Activated T-cell treated with anti-CD3 and anti-CD28 coated beads, Interleukin-2, amount 50 U/mL, for 4 hours (primary cell): ENCODE measurements at regions not wholly inside any gene's neighbourhood (a gene's known extent, or its start where the extent isn't known, plus 50 kb on each side); places are given as distances from the start of the nearest gene placed in this dataset.
"Not testable (repeated sequence)": the region's sequence is repeated elsewhere in the genome, so short reads cannot be mapped to it uniquely, and the experiment has no call there.

Experiments
- ATAC-seq, 2 donors: fragments of 200-7000 bp; cut with Tn5 transposase; one replicate each; pipeline ENCODE4 v1.10.0; 2021
- DNase-seq: peaks from one replicate; pipeline ENCODE4 v3.0.0-alpha.2; 2020
- H3K27me3 Mint-ChIP-seq: one replicate; pipeline ENCODE4 v1.8.0; 2021; ENCODE audit warnings: low read depth, mixed read lengths
- H3K36me3 Mint-ChIP-seq: one replicate; pipeline ENCODE4 v1.8.0; 2022; ENCODE audit warnings: mixed read lengths; ENCODE audit not compliant: insufficient read depth
- H3K4me1 Mint-ChIP-seq: one replicate; pipeline ENCODE4 v1.8.0; 2021; ENCODE audit warnings: low read depth, mixed read lengths
- H3K4me3 Mint-ChIP-seq: one replicate; pipeline ENCODE4 v1.8.0; 2021; ENCODE audit warnings: mild to moderate bottlenecking, moderate library complexity, mixed read lengths
- H3K9me3 Mint-ChIP-seq: one replicate; pipeline ENCODE4 v1.8.0; 2021; ENCODE audit warnings: mixed read lengths

GRCh38 chr7:46115410-46115809, 194.3 kb upstream of the IGFBP3 start:
- H3K27me3 Mint-ChIP-seq: no peaks in the 10 kb centered on the region
- H3K9me3 Mint-ChIP-seq: no peaks in the 10 kb centered on the region
- no peaks in the 10 kb centered on the region for H3K4me1 Mint-ChIP-seq
- no peak overlapping the region for H3K4me3 Mint-ChIP-seq
- no peak for DNase-seq
- no peak for ATAC-seq
- no peaks in the 10 kb centered on the region for H3K36me3 Mint-ChIP-seq

GRCh38 chr7:46109437-46109836, 188.4 kb upstream of the IGFBP3 start:
- no peak overlapping the region for H3K4me3 Mint-ChIP-seq
- H3K4me1 Mint-ChIP-seq: no peaks in the 10 kb centered on the region
- no peaks in the 10 kb centered on the region for H3K9me3 Mint-ChIP-seq
- DNase-seq: no peak
- H3K36me3 Mint-ChIP-seq: no peaks in the 10 kb centered on the region
- no peak for ATAC-seq
- H3K27me3 Mint-ChIP-seq: no peaks in the 10 kb centered on the region

GRCh38 chr7:46108272-46108671, 187.2 kb upstream of the IGFBP3 start:
- H3K4me3 Mint-ChIP-seq: no peak overlapping the region
- no peaks in the 10 kb centered on the region for H3K4me1 Mint-ChIP-seq
- DNase-seq: no peak
- H3K9me3 Mint-ChIP-seq: no peaks in the 10 kb centered on the region
- H3K27me3 Mint-ChIP-seq: no peaks in the 10 kb centered on the region
- no peaks in the 10 kb centered on the region for H3K36me3 Mint-ChIP-seq
- ATAC-seq: no peak

GRCh38 chr7:46107610-46108217, 186.6 kb upstream of the IGFBP3 start:
- ATAC-seq: no peak
- no peaks in the 10 kb centered on the region for H3K9me3 Mint-ChIP-seq

GRCh38 chr7:46100521-46100920, 179.4 kb upstream of the IGFBP3 start:
- no peaks in the 10 kb centered on the region for H3K36me3 Mint-ChIP-seq
- ATAC-seq: no peak
- H3K27me3 Mint-ChIP-seq: no peaks in the 10 kb centered on the region

More at GRCh38 chr7:46107610-46108217, 186.6 kb upstream of the IGFBP3 start:
- H3K27me3 Mint-ChIP-seq: no peaks in the 10 kb centered on the region
- no peak overlapping the region for H3K4me3 Mint-ChIP-seq
- no peaks in the 10 kb centered on the region for H3K36me3 Mint-ChIP-seq
- no peak for DNase-seq
- H3K4me1 Mint-ChIP-seq: no peaks in the 10 kb centered on the region

GRCh38 chr7:46099076-46099475, 178.0 kb upstream of the IGFBP3 start:
- Mint-ChIP-seq H3K9me3 (no peaks in the 10 kb centered on the region), H3K36me3 (no peaks in the 10 kb centered on the region), H3K4me1 (no peaks in the 10 kb centered on the region), H3K4me3 (no peak overlapping the region), H3K27me3 (no peaks in the 10 kb centered on the region)
- no peak for ATAC-seq
- no peak for DNase-seq

More at GRCh38 chr7:46100521-46100920, 179.4 kb upstream of the IGFBP3 start:
- no peak overlapping the region for H3K4me3 Mint-ChIP-seq
- no peaks in the 10 kb centered on the region for H3K4me1 Mint-ChIP-seq
- no peaks in the 10 kb centered on the region for H3K9me3 Mint-ChIP-seq
- DNase-seq: no peak

GRCh38 chr7:46091071-46091470, 170.0 kb upstream of the IGFBP3 start:
- peaks cover 9% of the 10 kb centered on the region for H3K9me3 Mint-ChIP-seq
- no peak overlapping the region for H3K4me3 Mint-ChIP-seq
- H3K27me3 Mint-ChIP-seq: no peaks in the 10 kb centered on the region
- ATAC-seq: no peak
- H3K36me3 Mint-ChIP-seq: no peaks in the 10 kb centered on the region
- H3K4me1 Mint-ChIP-seq: no peaks in the 10 kb centered on the region
- no peak for DNase-seq

- no peak for ATAC-seq
- DNase-seq: no peak
- H3K4me3 Mint-ChIP-seq: no peak overlapping the region
- H3K4me1 Mint-ChIP-seq: no peaks in the 10 kb centered on the region
- no peaks in the 10 kb centered on the region for H3K27me3 Mint-ChIP-seq
- no peaks in the 10 kb centered on the region for H3K36me3 Mint-ChIP-seq
- peaks cover 9% of the 10 kb centered on the region for H3K9me3 Mint-ChIP-seq
These were observed 168.2 kb upstream of the IGFBP3 start for GRCh38 chr7:46089281-46089680.

GRCh38 chr7:46088486-46088885, 167.4 kb upstream of the IGFBP3 start:
- not testable (repeated sequence) for H3K9me3 Mint-ChIP-seq, H3K36me3 Mint-ChIP-seq, ATAC-seq, H3K4me1 Mint-ChIP-seq, H3K27me3 Mint-ChIP-seq, H3K4me3 Mint-ChIP-seq, DNase-seq

GRCh38 chr7:46080595-46081159, 159.6 kb upstream of the IGFBP3 start:
- no peak overlapping the region for H3K4me3 Mint-ChIP-seq
- H3K4me1 Mint-ChIP-seq: no peaks in the 10 kb centered on the region
- H3K27me3 Mint-ChIP-seq: no peaks in the 10 kb centered on the region
- ATAC-seq (no peak), DNase-seq (no peak)
- H3K9me3 Mint-ChIP-seq: no peaks in the 10 kb centered on the region
- H3K36me3 Mint-ChIP-seq: no peaks in the 10 kb centered on the region

GRCh38 chr7:46079421-46079820, 158.3 kb upstream of the IGFBP3 start:
- Mint-ChIP-seq H3K4me1 (no peaks in the 10 kb centered on the region), H3K9me3 (no peaks in the 10 kb centered on the region), H3K36me3 (no peaks in the 10 kb centered on the region), H3K27me3 (no peaks in the 10 kb centered on the region), H3K4me3 (no peak overlapping the region)
- no peak for DNase-seq
- ATAC-seq: no peak

GRCh38 chr7:46076527-46076926, 155.5 kb upstream of the IGFBP3 start:
- Mint-ChIP-seq H3K9me3 (no peaks in the 10 kb centered on the region), H3K36me3 (no peaks in the 10 kb centered on the region), H3K4me1 (no peaks in the 10 kb centered on the region), H3K27me3 (no peaks in the 10 kb centered on the region), H3K4me3 (no peak overlapping the region)
- DNase-seq: no peak
- ATAC-seq: no peak

GRCh38 chr7:46072722-46073121, 151.7 kb upstream of the IGFBP3 start:
- no peaks in the 10 kb centered on the region for H3K9me3 Mint-ChIP-seq
- ATAC-seq (no peak), DNase-seq (no peak)
- no peaks in the 10 kb centered on the region for H3K4me1 Mint-ChIP-seq
- H3K36me3 Mint-ChIP-seq: no peaks in the 10 kb centered on the region
- no peak overlapping the region for H3K4me3 Mint-ChIP-seq
- no peaks in the 10 kb centered on the region for H3K27me3 Mint-ChIP-seq

GRCh38 chr7:46071601-46072000, 150.5 kb upstream of the IGFBP3 start:
- H3K4me1 Mint-ChIP-seq: no peaks in the 10 kb centered on the region
- no peak overlapping the region for H3K4me3 Mint-ChIP-seq
- no peaks in the 10 kb centered on the region for H3K9me3 Mint-ChIP-seq

GRCh38 chr7:46071076-46071475, 150.0 kb upstream of the IGFBP3 start:
- Mint-ChIP-seq H3K36me3 (no peaks in the 10 kb centered on the region), H3K4me1 (no peaks in the 10 kb centered on the region), H3K4me3 (no peak overlapping the region), H3K27me3 (no peaks in the 10 kb centered on the region), H3K9me3 (no peaks in the 10 kb centered on the region)
- ATAC-seq (no peak), DNase-seq (no peak)

More at GRCh38 chr7:46071601-46072000, 150.5 kb upstream of the IGFBP3 start:
- H3K36me3 Mint-ChIP-seq: no peaks in the 10 kb centered on the region
- no peaks in the 10 kb centered on the region for H3K27me3 Mint-ChIP-seq
- ATAC-seq (no peak), DNase-seq (no peak)
